Cardiac septum (tissue), 1 donor: ENCODE measurements at regions not wholly inside any gene's neighbourhood (a gene's known extent, or its start where the extent isn't known, plus 50 kb on each side); places are given as distances from the start of the nearest gene placed in this dataset.

Source experiments
- DNase-seq: peaks from one replicate; pipeline ENCODE4 v3.0.0-alpha.2; 2020; ENCODE audit warnings: low spot score
- intact Hi-C: fragments of 100-400 bp; cut with DNase I; formaldehyde crosslinking; loops from one replicate; pipeline ENCODE4 v1.14.0; 2022
- donor health status: DM: no; HTN: no; CAD: no.

DNA sequence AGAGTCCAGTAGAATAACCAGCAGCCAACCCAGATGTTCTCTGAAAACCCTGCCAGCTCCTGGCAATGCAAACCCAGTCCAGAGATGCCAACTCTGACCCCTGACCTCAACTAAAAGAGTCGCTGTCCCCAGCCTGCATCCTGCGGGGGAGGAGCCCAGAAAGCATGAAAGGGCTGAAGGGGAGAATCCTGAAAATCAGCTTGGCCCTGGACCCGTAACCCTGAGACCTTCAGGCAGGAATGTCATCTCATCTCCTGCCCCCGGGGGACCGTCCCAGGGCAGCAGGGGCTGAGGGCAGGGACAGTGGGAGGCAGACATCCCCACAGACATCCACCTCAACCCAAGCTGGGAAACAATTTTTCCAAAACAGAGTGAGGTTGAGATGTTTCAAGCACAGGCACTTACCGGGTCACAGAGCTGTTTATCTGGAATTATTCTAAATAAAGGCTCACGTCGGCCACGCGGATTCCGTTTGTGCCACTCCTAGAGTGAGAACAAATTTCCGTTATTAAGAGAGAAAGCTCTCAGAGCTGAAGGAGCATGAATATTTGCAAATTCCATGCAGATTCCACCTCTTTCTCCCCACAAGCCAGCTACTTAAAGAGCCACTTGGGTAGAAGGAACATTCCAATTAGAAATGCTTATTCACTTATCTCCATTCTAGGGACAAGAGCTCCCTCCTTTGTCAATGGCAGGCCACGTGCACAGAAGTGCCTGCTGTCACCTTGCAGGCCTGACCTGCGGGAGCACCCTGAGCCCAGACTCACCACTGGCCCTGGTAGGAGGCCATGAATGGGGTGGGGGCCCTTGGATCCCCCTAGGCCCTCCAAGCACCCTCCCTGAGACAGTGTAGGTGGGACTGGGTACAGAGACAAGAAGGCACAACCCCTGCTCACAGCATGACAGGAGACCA, 240.1 kb downstream of the NPHP4 start:
- DNase-seq: peak; percentile 66
- intact Hi-C loops: no loop called here

GRCh38 chr1:5751163-5751540, 241.1 kb downstream of the NPHP4 start:
- intact Hi-C loops: no loop called here

GRCh38 chr1:5750186-5751162, 241.8 kb downstream of the NPHP4 start:
- DNase-seq: peak; percentile 66
- intact Hi-C loops: no loop called here

More at GRCh38 chr1:5751163-5751540, 241.1 kb downstream of the NPHP4 start:
- DNase-seq: peak; percentile 57

- intact Hi-C loops: loop anchor here (5.0 to 10.0 kb wide), 3 partner anchors 111 to 1836 kb away; partner anchors contain the start of gene AJAP1
Observed at GRCh38 chr1:5748286-5749225, 243.7 kb downstream of the NPHP4 start.

GRCh38 chr1:5747426-5748285, 244.6 kb downstream of the NPHP4 start:
- intact Hi-C loops: loop anchor here (2.0 to 10.0 kb wide), 4 partner anchors 110 to 1835 kb away; partner anchors contain the start of gene AJAP1
- DNase-seq: peak; percentile 17

More at GRCh38 chr1:5748286-5749225, 243.7 kb downstream of the NPHP4 start:
- peak; percentile 38 for DNase-seq

DNA sequence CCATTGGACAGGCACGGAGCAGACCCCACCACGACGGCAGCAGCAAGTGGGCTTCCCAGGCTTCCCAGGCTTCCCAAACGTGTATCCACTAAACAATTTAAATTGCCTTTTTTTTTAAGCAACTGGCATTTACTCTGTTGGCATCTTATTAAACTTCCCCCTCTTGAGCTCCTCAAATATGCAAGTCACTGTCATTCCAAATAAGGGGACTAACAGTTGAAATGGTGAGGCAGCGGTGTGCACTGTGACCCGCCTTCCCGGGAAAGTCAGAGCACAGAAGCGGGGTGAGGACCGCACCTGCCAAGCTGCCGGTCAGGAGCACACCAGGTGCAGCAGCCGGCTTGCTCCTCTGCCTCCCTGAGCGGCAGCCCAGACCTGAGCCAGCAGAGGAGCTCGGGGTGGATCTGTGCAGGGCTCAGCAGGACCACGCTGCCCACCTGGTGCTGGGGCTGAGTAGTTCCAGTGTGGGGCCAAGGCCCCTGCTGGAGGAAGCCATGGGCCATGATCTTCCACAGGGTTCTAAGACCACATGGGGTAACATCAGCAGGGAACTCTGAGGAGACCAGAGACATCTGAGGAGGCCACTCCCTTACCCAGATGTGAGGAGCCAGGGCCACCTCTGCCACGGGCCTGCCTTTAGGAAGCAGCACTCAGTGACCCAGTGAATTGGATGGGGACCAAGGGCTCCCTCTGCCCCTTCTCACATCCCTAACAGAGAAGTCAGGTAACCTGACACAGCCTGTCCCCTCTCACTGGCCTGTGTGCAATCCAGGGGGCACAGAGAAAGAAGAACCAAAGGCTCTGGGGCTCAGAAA, 245.4 kb downstream of the NPHP4 start:
- intact Hi-C loops: loop anchor here (2.0 to 10.0 kb wide), 4 partner anchors 110 to 1835 kb away; partner anchors contain the start of gene AJAP1
- peak; percentile 63 for DNase-seq

DNA sequence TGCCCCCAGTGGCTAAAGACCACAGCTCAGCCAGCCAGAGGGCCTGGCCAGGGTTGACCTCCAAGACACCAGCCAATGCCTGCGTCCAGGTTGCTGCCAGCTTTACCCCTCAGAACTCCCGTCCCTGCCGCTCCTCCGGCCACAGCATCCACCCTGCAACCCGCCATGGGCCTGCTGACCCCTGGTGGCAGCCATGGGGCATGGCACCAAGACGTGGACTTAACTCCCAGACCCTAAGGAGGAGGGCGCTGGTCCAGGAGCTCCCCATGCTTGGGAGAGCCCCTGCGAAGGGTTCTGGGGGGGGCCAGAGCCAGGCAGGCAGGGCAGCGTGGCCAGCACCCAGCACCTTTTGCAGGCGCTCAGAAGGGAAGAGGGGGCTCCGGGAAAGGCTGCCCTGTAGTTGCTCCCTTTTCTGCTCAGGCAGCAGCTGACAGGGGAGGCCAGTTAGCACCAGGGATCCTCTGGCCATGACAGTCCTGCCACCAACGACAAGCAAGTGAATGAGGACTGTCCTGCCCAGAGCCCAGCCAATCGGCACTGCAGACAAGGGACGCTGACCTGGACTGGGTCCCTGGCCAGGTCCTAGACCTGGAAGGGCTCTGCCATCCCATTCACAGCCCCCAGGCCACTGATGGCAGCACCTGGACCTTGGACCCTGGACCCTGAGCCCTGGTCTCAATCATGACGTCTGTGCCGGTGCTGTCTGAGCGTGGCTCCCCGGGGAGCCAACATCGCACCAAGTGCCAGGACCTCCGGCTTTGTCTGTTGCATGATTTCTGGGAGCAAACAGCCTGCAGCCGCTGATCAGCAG, 246.2 kb downstream of the NPHP4 start:
- DNase-seq: peak; percentile 76
- intact Hi-C loops: loop anchor here (2.0 to 10.0 kb wide), 5 partner anchors 109 to 1834 kb away; partner anchors contain the start of gene AJAP1

DNA sequence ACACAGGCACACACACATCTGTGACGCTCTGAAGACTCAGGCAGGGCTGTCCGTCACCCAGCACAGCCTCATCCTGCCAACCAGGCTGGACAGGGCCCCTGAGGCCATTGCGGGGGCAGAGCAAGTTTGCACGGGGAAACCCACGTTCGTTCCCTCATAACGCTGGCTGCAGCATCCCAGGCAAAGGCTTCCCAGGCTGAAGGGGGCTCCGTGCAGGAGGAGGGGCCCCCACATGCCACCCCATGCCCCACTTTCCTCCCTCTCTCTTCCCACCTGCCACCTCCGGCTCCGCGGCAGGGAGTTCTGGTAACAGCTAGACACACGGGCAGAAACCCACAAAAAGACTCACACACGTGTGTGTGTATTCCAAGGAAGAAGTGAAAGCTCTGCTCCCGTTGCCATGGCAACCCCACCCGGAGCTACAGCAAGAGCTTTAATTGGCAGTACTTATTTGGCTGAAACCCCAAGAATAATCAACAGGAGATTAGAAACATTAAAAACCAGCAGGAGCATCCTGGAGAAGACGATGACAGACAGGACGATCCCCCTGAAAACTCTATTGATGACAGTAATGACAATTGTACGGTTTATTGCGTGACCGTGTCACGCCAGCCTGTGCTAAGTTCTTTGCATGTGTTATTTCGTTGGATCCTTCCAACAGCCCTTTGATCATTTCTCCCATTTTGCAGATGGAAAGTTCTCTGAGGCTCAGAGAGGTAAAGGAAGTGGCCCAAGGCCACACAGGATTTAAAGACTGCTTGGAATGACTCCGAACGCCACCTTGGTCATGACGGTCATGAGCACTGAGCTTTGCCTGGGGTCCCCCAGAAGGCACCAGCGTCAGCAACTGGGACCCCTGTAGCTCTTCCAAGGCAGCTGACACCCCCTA, 247.1 kb downstream of the NPHP4 start:
- DNase-seq: peak; percentile 55
- intact Hi-C loops: loop anchor here (2.0 to 10.0 kb wide), 4 partner anchors 108 to 1833 kb away; partner anchors contain the start of gene AJAP1

- intact Hi-C loops: loop anchor here (2.0 to 10.0 kb wide), 2 partner anchors 230 to 1090 kb away; partner anchors contain the start of gene AJAP1
- DNase-seq: peak; percentile 67
Observed at GRCh38 chr1:5744341-5744740, 247.9 kb downstream of the NPHP4 start.

DNA sequence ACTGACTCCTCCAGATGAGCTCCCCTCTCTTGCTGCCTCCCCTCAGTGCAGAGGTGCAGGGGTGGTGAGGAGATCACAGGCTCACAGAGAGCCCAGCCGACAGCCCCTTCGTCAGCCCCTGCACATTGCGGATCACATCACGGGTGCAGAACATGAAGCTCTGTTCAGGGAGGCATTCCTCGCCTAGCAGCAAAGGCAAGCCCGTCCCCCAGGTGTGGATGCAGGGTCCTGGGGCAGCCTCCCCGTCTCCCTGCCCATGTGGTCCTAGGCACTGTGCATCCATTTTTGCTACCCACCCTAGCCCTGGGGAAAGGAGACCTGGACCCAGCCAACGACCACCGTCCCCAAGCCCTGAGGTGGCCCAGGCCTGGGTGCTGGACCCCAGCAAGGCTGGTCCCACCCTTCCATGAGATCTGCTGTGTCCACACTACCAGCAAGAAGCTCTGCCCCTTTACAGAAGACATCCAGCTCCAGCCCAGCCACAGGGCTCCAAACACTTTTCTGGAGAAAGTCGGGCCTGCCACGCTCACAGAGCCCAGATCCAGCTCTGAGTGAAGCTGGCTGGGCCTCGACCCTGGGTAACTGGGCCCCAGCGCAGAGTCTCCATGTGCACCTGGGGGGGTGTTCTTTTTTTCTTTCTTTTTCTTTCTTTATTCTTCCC, 248.7 kb downstream of the NPHP4 start:
- DNase-seq: peak; percentile 54
- intact Hi-C loops: loop anchor here (2.0 to 10.0 kb wide), 2 partner anchors 229 to 1089 kb away; partner anchors contain the start of gene AJAP1

DNA sequence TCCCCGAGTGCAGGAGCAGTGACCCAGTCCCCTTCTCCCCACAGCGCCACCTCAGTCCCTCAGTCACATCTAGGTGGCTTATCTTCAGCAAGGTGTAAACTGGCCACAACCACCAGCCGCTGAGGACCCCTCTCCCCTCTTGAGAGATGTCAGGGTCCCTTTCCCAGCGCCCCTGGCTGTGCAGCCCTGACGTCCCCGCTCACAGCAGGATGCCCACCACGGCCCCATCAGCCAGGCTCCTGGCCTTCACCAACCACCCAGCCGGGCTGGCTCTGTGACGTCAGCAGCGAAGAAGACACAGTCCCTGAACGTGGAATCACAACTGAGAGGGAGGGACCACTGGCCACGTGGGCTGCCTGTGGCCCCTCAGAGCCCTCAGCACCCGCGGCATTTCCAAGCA, 249.4 kb downstream of the NPHP4 start:
- peak; percentile 41 for DNase-seq
- intact Hi-C loops: loop anchor here (10.0 kb wide), 1 partner anchor 1088 kb away; the partner anchor contains the start of gene AJAP1

DNA sequence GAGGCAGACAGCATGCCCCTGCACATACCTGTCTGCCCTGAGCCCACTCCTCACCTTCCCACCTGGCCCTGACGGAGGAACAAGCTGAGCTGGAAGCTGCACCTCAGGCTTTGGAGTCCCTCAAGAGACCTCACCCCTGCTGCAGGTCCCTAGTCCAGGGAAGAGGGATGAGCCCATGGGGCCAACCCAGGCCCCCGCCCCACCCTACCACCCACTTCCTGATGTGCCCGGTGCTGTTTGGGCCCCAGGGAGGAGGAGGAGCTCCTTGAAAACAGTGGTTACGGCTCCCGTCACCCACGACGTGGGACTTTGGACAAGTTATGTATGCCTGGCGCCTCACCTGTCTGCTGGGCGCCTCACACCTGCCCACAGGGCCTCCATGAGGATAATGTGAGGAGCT, 250.2 kb downstream of the NPHP4 start:
- peak; percentile 64 for DNase-seq
- intact Hi-C loops: loop anchor here (10.0 kb wide), 1 partner anchor 1087 kb away; the partner anchor contains the start of gene AJAP1

- DNase-seq: peak; percentile 41
- intact Hi-C loops: loop anchor here (10.0 kb wide), 1 partner anchor 1086 kb away; the partner anchor contains the start of gene AJAP1
Observed at GRCh38 chr1:5740865-5741860, 251.1 kb downstream of the NPHP4 start.
